K562 (cell line): ENCODE measurements at regions not wholly inside any gene's neighbourhood (a gene's known extent, or its start where the extent isn't known, plus 50 kb on each side); places are given as distances from the start of the nearest gene placed in this dataset.
A peak's percentile ranks its signal among the peaks of the same experiment; 100 is the strongest.

Experiments used
- ATAC-seq: fragments of 200-7000 bp; cut with Tn5 transposase; 3 replicates; pipeline ENCODE4 v1.9.1; 2020; ENCODE audit warnings: moderate library complexity
- BruUV-seq: library from RNA; stranded (reverse); fragments of 400-500 nt; replicated peaks from 2 replicates; lab custom pipeline; 2021; lab: Mats Ljungman, UMichigan
- CTCF ChIA-PET: fragments of 300-600 bp; formaldehyde crosslinking; extraction: SDS; loops from one replicate; lab custom pipeline; 2021; ENCODE audit warnings: low intra/inter-chr PET ratio; lab: Yijun Ruan, JAX
- POLR2A ChIA-PET: fragments of 300-600, 350-650 bp; sonication (Branson Sonifier 250); formaldehyde crosslinking; extraction: SDS; loops from one replicate; lab custom pipeline; 2021; ENCODE audit warnings: antibody characterized with exemption, inconsistent platforms; lab: Yijun Ruan, JAX
- DNase-seq, 4 experiments: peaks; one replicate each; pipeline versions ENCODE4 v3.0.0 to v3.0.0-alpha.2; 2011 to 2018; ENCODE audit warnings: low spot score in 3 of 4, mixed read lengths in 3 of 4; ENCODE audit errors: extremely low read depth in 1 of 4
- FAIRE-seq: peaks from 2 replicates; lab custom pipeline; 2011; peaks lifted over from hg19 to GRCh38; lab: Jason Lieb, UNC
- H2AFZ ChIP-seq: 2 replicates; pipeline ENCODE4 v1.6.0; 2011; ENCODE audit warnings: low read depth, low read length, control low read depth, inconsistent platforms
- H3K27ac ChIP-seq: fragments of 200-600 bp; 3 replicates; pipeline ENCODE4 v1.8.0; 2011; ENCODE audit warnings: low read depth, mild to moderate bottlenecking, control low read depth, inconsistent platforms, low read length, moderate library complexity, mixed read lengths; ENCODE audit errors: extremely low read depth
- H3K27me3 ChIP-seq, 2 experiments: fragments of 300-600 bp in 1 of 2; 2 replicates in 1 of 2; 3 replicates in 1 of 2; pipeline versions ENCODE4 v1.6.0 to v1.8.0; 2011; ENCODE audit warnings: inconsistent platforms in 2 of 2, low read length in 2 of 2, mild to moderate bottlenecking in 1 of 2, mixed read lengths in 1 of 2, moderate library complexity in 1 of 2; ENCODE audit not compliant: control insufficient read depth in 2 of 2, insufficient read depth in 2 of 2
- H3K36me3 ChIP-seq: fragments of 300-600 bp; 3 replicates; pipeline ENCODE4 v1.8.0; 2011; ENCODE audit warnings: mild to moderate bottlenecking, low read length, inconsistent platforms; ENCODE audit not compliant: control insufficient read depth, insufficient read depth
- H3K4me1 ChIP-seq, 2 experiments: fragments of 200-600 bp in 1 of 2; replicated peaks in 1 of 2; 2 replicates in 1 of 2; 3 replicates in 1 of 2; pipeline versions ENCODE4 v1.5.1 to v1.8.0; 2011; ENCODE audit warnings: inconsistent platforms in 2 of 2, low read length in 2 of 2, mild to moderate bottlenecking in 1 of 2, mixed read lengths in 1 of 2, moderate library complexity in 1 of 2; ENCODE audit not compliant: control insufficient read depth in 2 of 2, insufficient read depth in 2 of 2
- H3K4me2 ChIP-seq: 2 replicates; pipeline ENCODE4 v1.6.1; 2011; ENCODE audit warnings: low read length, control low read depth, inconsistent platforms, mixed read lengths; ENCODE audit not compliant: insufficient read depth
- H3K4me3 ChIP-seq: fragments of 200-600 bp; sonication (generic), shearing (Covaris generic); 2 replicates; pipeline ENCODE4 v1.5.1; 2016; ENCODE audit warnings: control low read depth, inconsistent platforms
- H3K79me2 ChIP-seq: fragments of 200-600 bp; 3 replicates; pipeline ENCODE4 v1.8.0; 2011; ENCODE audit warnings: low read length, inconsistent platforms; ENCODE audit not compliant: control insufficient read depth, insufficient read depth
- H3K9ac ChIP-seq, 2 experiments: 2 replicates each; pipeline versions ENCODE4 v1.6.0 to v1.6.1; 2011; ENCODE audit warnings: low read depth in 2 of 2, low read length in 2 of 2, control low read depth in 1 of 2, inconsistent platforms in 1 of 2, mild to moderate bottlenecking in 1 of 2, mixed read lengths in 1 of 2; ENCODE audit not compliant: insufficient read depth in 1 of 2
- H3K9me1 ChIP-seq: one replicate; pipeline ENCODE4 v1.6.0; 2011; ENCODE audit warnings: inconsistent platforms, mild to moderate bottlenecking, low read length, moderate library complexity; ENCODE audit not compliant: control insufficient read depth, insufficient read depth
- H3K9me3 ChIP-seq: replicated peaks from 2 replicates; pipeline ENCODE4 v1.5.1; 2011; ENCODE audit warnings: low read depth, low read length, inconsistent platforms; ENCODE audit not compliant: control insufficient read depth, insufficient read depth
- H4K20me1 ChIP-seq: replicated peaks from 2 replicates; pipeline ENCODE4 v1.6.1; 2011; ENCODE audit warnings: low read length, inconsistent platforms, mixed read lengths; ENCODE audit not compliant: control insufficient read depth, insufficient read depth
- ATF1 ChIP-seq, 2 experiments: fragments of 450-650 bp in 1 of 2; IDR thresholded peaks; 2 replicates each; pipeline ENCODE4 v1.6.1; 2016; ENCODE audit warnings: missing compliant biosample characterization in 1 of 2, missing genetic modification characterization in 1 of 2
- FOSL1 ChIP-seq: fragments of 200-800 bp; sonication (Bioruptor generic); conservative IDR thresholded peaks from 2 replicates; pipeline ENCODE4 v1.6.1; 2016; ENCODE audit warnings: missing genetic modification characterization, missing compliant biosample characterization
- ZFX ChIP-seq: sonication (generic); formaldehyde crosslinking; IDR thresholded peaks from 2 replicates; pipeline ENCODE4 v1.8.0; 2022; ENCODE audit warnings: mild to moderate bottlenecking, missing genetic modification reagents, moderate library complexity
- ZKSCAN8 ChIP-seq: fragments of 200-800 bp; sonication (Bioruptor generic); IDR thresholded peaks from 2 replicates; pipeline ENCODE4 v1.6.1; 2016; ENCODE audit warnings: missing genetic modification characterization, missing compliant biosample characterization
- ZNF197 ChIP-seq: fragments of 200-800 bp; sonication (Bioruptor generic); IDR thresholded peaks from 2 replicates; pipeline ENCODE4 v1.6.1; 2016; ENCODE audit warnings: low read depth, missing genetic modification characterization, missing compliant biosample characterization
- ZNF253 ChIP-seq: fragments of 250-450 bp; sonication (Bioruptor Pico); conservative IDR thresholded peaks from 2 replicates; pipeline ENCODE4 v1.6.1; 2021; ENCODE audit warnings: mild to moderate bottlenecking
- WGBS: fragments of 100-300 bp; shearing (Covaris generic); methylation state at CpG from one replicate; pipeline ENCODE4 v1.1.6; 2016; ENCODE audit warnings: low coverage, mixed read lengths; ENCODE audit not compliant: insufficient coverage; ENCODE audit errors: missing lambda C conversion rate; 5-methylcytosine and 5-hydroxymethylcytosine counted together
- in situ Hi-C: fragments of 300-500 bp; cut with MboI; formaldehyde crosslinking; loops from 4 replicates; pipeline ENCODE4 v1.15.0; 2018; ENCODE audit warnings: inconsistent platforms, mixed read lengths
- intact Hi-C: fragments of 100-400 bp; cut with micrococcal nuclease; formaldehyde crosslinking; loops from 2 replicates; pipeline ENCODE4 v1.14.2; 2022
- TF ChIP-seq, protein P1 (sequence below): fragments of 450-650 bp; formaldehyde crosslinking; IDR thresholded peaks from 2 replicates; pipeline ENCODE4 v1.4.0; 2020; ENCODE audit warnings: mild to moderate bottlenecking, moderate library complexity
- TF ChIP-seq, protein P2 (sequence below): fragments of 450-650 bp; IDR thresholded peaks from 2 replicates; pipeline ENCODE4 v1.6.1; 2017; ENCODE audit warnings: antibody characterized with exemption, mild to moderate bottlenecking
- TF ChIP-seq, protein P3 (sequence below): sonication (generic); formaldehyde crosslinking; IDR thresholded peaks from 2 replicates; pipeline ENCODE4 v1.9.0; 2022; ENCODE audit warnings: mild to moderate bottlenecking, missing genetic modification reagents

DNA sequence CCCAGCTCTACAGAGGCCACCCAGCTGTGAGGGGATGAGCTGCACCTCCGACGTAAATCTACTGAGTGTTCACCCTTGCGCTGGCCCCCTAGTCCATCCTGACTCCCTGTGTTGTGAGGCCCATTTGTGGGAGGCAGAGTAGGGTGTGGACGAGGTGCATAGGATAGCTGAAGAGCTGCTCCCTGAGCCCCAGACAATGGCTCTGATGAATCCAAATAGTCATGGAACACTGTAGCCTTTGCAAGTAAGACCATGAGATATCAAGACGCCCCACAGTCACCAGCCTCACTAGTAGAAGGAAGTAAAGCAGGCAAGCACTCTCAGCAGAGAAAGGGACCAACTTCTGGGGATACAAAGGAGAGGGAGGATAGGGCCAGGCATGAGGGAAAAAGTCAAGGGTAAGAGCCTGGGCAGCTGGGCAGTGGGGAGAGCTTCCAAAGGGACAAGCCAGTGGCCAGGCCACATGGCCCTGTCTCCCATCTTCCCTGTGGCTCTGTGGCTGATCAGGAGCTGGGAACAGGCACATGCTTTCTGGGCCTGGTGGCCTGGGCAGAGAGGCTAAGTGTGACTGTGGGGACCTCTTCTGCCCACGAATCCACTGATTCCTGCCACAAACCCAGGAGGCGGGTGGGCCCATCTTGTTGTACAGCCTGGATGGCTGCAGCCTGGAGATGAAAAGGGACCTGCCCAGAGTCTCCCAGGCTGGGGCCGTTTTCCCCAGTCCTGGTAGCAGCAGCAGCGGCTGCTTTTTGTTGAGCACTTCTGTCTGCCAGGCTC lies 55.5 kb upstream of the EPS8L3 start:
- ChIA-PET POLR2A (interaction anchor here (0.6 to 1.1 kb wide), 7 partner anchors 10 to 147 kb away, joined by 3 to 5 read pairs (median 3); no protein-coding TSS in a partner anchor), CTCF (no interaction called here)
- Histone ChIP-seq H3K9ac (peak overlapping the region; percentile 46 to 84; a peak in 3 of 4 replicates), H3K27ac (peak overlapping the region; percentile 58; the same call in 2 of the 3 replicates), H2AFZ (peak overlapping the region; percentile 87), H4K20me1 (no peaks in the 10 kb centered on the region), H3K9me1 (no peaks in the 10 kb centered on the region), H3K36me3 (no peaks in the 10 kb centered on the region), H3K4me3 (no peak overlapping the region), H3K9me3 (peaks cover 5% of the 10 kb centered on the region; the same call in 1 of the 2 replicates), H3K27me3 (no peaks in the 10 kb centered on the region), H3K4me2 (peak overlapping the region; percentile 13; the same call in 1 of the 2 replicates), H3K79me2 (no peaks in the 10 kb centered on the region), H3K4me1 (peaks cover 54 to 63% of the 10 kb centered on the region in 2 experiments)
- peak in 1 of 4 experiments; percentile 22 for DNase-seq
- FAIRE-seq = no peak
- 67% methylated on average over 9 of the region's 9 CpGs for WGBS
- intact Hi-C loops (no loop called here), in situ Hi-C loops (no loop called here)
- no TSS peak for BruUV-seq
- no peak for ATAC-seq
- TF ChIP-seq ZKSCAN8 (CRISPR knock-in tag) (0 out of 2 replicates have a peak, but pooled peaks have one; percentile 3), ZFX (CRISPR knock-in tag) (0 out of 2 replicates have a peak, but pooled peaks have one; percentile 10), FOSL1 (tag) (peak; percentile 44), ATF1 (CRISPR knock-in tag; IDR thresholded peaks at IDR 0.05) (no peak), ATF1 (tag; IDR thresholded peaks at IDR 0.05) (0 out of 2 replicates have a peak, but pooled peaks have one; percentile 3), ZNF253 (CRISPR knock-in tag) (no peak), ZNF197 (CRISPR knock-in tag) (0 out of 2 replicates have a peak, but pooled peaks have one; percentile 29)
- TF ChIP-seq, protein P1, sequence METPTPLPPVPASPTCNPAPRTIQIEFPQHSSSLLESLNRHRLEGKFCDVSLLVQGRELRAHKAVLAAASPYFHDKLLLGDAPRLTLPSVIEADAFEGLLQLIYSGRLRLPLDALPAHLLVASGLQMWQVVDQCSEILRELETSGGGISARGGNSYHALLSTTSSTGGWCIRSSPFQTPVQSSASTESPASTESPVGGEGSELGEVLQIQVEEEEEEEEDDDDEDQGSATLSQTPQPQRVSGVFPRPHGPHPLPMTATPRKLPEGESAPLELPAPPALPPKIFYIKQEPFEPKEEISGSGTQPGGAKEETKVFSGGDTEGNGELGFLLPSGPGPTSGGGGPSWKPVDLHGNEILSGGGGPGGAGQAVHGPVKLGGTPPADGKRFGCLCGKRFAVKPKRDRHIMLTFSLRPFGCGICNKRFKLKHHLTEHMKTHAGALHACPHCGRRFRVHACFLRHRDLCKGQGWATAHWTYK (CRISPR knock-in tag) = 0 out of 2 replicates have a peak, but pooled peaks have one; percentile 54
- TF ChIP-seq, protein P2, sequence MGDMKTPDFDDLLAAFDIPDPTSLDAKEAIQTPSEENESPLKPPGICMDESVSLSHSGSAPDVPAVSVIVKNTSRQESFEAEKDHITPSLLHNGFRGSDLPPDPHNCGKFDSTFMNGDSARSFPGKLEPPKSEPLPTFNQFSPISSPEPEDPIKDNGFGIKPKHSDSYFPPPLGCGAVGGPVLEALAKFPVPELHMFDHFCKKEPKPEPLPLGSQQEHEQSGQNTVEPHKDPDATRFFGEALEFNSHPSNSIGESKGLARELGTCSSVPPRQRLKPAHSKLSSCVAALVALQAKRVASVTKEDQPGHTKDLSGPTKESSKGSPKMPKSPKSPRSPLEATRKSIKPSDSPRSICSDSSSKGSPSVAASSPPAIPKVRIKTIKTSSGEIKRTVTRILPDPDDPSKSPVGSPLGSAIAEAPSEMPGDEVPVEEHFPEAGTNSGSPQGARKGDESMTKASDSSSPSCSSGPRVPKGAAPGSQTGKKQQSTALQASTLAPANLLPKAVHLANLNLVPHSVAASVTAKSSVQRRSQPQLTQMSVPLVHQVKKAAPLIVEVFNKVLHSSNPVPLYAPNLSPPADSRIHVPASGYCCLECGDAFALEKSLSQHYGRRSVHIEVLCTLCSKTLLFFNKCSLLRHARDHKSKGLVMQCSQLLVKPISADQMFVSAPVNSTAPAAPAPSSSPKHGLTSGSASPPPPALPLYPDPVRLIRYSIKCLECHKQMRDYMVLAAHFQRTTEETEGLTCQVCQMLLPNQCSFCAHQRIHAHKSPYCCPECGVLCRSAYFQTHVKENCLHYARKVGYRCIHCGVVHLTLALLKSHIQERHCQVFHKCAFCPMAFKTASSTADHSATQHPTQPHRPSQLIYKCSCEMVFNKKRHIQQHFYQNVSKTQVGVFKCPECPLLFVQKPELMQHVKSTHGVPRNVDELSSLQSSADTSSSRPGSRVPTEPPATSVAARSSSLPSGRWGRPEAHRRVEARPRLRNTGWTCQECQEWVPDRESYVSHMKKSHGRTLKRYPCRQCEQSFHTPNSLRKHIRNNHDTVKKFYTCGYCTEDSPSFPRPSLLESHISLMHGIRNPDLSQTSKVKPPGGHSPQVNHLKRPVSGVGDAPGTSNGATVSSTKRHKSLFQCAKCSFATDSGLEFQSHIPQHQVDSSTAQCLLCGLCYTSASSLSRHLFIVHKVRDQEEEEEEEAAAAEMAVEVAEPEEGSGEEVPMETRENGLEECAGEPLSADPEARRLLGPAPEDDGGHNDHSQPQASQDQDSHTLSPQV = peak; percentile 10
- TF ChIP-seq, protein P3, sequence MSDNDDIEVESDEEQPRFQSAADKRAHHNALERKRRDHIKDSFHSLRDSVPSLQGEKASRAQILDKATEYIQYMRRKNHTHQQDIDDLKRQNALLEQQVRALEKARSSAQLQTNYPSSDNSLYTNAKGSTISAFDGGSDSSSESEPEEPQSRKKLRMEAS = no peak; the same call in 1 of the 2 replicates
